HG03520 (cell line): ENCODE measurements at regions not wholly inside any gene's neighbourhood (a gene's known extent, or its start where the extent isn't known, plus 50 kb on each side); places are given as distances from the start of the nearest gene placed in this dataset.

Experiments used
- ATAC-seq: cut with Tn5 transposase; IDR thresholded peaks from one replicate; pipeline ENCODE4 v1.9.1; 2021; ENCODE audit warnings: mild to moderate bottlenecking, moderate library complexity; ENCODE audit not compliant: unreplicated experiment

DNA sequence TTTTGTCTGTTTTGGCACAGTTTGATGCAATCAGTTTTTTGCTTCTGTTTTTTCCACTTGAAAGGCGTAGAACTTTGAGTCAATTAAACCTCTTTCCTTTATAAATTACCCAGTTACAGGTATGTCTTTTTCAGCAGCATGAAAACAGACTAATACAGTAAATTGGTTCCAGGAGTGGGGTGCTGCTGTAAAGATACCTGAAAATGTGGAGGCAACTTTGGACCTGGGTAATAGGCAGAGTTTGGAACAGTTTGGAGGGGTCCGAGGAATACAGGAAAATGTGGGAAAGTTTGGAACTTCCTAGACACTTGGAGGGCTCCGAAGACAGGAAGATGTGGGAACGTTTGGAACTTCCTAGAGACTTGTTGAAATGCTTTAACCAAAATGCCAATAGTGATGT, 2022.2 kb downstream of the MAT2B start:
- no peak for ATAC-seq

DNA sequence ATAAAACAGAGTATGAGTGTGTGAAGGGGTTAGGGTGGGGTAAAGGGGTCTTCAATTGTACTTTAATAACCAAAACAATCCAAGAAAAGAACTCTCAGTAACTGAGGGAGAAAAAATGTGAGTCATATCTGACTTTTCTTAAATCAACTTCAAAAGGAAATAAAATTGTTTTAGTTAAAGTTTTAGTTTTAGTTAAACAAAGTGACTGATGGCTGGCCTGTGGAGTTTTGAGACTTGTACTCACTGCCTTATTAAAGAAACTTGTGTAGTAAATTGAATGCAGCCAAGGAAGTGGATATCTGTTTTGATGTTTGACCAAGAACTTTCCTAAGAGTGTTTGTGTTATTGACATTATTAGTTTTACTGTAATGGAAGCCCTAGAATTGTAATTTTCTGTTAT, 2032.6 kb downstream of the MAT2B start:
- ATAC-seq = no peak

DNA sequence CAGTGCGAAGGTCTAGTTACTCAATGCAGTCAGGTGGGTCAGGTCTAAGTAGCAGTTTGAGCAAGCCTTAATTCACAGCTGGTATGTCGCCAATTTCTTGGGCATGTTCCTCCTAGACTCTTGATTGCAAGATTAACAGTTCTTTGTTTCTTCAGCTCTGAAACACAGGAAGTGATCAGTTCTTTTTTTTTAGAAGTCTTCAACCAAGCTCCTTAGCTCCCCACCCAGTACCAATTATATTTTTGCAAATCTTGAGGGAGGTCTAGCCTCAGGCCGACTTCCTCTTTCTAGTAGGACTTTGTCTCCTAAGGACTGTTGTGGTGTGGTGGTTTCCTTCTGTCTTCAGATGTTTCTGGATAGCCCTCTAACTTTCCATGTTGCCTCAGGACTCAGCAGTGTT, 2054.2 kb downstream of the MAT2B start:
- no peak for ATAC-seq

DNA sequence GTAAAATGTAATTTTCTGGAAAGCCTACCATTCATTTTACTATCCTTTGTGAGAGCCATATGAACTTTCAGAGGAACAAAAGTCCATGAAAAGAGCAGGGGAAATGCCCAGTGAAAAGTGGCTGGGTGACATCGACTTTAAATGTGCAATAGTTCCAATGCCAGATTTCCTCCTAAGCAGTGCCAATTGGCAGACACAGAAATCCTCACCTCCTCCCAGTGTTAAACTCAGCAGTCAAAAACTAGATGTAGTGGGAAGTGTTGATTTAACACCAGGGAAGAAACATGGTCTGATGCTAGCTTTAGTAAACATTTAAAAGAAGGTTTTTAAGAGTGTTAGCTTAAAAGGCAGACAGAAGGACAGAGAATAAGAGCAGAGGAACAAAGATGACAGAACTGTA, 2055.2 kb downstream of the MAT2B start:
- ATAC-seq = no peak

DNA sequence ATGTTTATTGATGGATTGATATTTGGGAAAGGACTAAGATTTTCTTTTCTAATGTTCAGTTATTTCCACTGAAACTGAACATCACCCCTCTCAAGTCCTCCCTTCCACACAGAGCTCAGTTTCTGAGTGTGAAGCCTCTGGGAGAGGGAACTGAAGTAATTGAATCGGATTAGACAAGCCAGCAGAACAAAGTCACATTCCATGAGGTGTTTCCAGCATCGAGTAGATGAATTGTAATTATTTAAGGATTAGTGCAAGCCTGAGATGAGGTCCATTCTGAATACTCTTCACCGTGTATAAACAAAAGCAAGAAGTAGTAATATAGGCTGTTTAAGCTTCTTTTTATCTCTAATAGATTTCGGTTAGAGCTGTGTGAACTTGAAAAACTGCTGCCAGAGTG, 2060.5 kb downstream of the MAT2B start:
- no peak for ATAC-seq

DNA sequence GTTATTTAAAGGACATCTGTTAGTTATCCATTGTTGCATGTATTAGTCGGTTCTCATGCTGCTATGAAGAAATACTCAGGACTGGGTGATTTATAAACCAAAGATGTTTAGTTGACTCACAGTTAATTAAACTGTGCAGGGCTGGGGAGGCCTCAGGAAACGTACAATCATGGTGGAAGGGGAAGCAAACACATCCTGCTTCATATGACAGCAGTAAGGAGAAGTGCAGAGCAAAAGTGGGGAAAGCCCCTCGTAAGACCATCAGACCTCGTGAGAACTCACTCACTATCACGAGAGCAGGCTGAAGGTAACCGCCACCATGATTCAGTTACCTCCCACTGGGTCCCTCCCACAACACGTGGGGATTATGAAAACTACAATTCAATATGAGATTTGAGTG, 2064.1 kb downstream of the MAT2B start:
- ATAC-seq = no peak

DNA sequence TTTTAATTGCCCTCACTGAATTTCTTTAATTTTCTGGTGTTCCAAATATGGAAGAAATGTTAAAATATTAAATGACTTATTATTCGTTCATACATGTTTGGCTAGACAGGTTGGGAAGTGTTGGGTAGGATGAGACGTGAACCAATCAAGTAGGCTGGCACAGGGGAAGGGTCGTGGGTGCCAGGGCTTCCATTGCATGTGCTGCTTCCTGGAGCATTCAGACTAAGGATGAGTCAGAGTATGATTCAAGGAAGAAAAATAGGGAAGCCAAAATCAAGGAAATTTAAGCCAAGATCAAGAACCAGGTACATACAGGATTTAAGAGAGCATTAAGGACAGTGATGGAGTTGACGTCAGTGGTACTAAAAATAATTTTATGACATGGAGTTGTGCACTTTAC, 2068.0 kb downstream of the MAT2B start:
- ATAC-seq = no peak

DNA sequence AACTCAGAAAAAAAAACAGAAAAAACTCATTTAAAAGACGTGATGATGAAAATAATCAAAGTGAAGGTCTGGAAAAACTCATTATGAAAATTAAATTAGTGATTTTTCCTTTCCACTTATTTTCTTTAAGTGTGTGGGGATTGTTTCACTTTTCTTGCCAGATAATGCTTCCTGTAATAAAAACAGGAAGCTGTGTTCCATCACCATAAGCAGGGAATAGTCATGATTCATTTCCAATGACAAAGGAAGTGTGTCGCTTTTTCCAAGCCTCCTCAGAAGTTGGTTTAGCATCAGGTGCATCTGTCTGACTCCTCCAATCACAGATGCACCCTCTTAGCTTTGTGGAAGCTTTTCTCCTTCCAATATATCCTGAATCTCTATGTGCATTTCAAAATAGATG, 2068.7 kb downstream of the MAT2B start:
- no peak for ATAC-seq

DNA sequence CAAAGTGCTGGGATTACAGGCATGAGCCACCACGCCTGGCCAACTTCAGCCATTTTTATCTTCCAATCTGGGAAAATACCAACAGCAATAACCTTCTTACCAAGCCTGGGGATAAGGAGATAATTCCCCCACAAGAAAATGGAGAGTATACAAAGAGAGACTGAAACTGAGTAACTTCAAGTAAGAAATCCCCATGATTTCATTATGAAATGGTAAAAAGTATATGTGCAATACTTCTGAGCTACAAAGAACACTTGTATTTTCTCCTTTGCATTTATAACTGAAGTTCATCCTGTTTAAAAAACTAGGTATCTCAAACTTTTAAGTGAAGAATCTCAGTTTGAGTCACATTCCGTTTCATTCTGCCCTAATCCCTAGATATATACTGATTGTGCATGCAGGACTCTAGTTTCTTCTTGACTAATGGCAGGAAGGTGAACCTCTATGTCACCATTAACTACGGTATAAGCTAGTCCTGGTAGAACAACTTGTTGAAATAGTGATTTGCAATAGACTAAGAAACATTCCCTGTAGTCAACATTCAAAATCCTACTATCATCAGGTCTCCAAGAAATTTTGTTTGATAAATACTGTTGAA, 2071.4 kb downstream of the MAT2B start:
- ATAC-seq = no peak

DNA sequence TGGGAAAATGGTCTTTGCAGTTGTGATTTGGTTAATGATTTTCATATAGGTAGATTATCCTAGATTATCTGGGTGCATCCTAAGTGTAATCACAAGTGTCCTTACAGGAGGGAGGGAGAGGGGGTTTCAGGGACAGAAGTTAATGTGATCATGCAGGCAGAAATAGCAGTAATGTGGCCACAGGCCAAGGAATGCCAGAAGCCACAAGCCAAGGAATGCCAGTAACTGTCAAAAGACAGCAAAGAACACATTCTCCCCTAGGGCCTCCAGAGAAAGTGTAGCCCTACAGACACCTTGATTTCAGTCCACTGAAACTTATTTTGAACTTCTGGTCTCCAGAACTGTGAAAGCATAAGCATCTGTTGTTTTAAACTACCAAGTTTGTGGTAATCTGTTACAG, 2074.5 kb downstream of the MAT2B start:
- ATAC-seq = no peak

DNA sequence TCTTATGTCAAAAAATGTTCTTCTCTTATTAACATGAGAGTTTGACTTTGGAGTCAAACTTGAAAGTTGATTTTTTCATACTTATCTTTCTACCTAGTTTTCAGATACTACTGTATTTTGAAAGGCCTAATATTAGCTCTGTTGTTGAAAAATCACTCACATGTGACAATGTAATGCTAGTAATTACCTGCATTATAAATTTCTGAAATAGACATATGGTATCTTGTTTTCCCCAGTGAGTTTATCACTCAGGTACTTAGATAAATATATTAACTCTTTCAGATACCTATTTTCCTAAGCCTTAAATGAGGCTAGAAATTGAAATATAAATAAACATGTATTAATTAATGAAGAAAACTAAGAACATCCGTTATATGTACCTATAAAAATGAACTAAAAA, 2089.3 kb downstream of the MAT2B start:
- no peak for ATAC-seq

DNA sequence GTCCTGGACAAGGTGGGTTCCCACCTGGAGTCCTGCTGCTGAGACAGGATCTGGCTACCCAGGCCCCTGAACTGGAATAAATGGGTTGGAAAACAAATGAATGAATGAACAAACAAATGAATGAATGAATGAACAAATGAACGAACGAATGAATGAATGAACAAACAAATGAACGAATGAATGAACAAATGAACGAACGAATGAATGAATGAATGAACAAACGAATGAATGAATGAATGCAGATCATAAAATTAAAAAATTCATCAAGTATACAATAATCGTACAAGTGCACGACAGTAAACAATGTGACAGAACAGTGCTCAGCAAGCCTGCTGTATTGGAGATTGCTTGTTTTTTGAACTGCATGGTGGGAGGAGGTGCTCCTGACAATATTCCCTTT, 2097.1 kb downstream of the MAT2B start:
- no peak for ATAC-seq

DNA sequence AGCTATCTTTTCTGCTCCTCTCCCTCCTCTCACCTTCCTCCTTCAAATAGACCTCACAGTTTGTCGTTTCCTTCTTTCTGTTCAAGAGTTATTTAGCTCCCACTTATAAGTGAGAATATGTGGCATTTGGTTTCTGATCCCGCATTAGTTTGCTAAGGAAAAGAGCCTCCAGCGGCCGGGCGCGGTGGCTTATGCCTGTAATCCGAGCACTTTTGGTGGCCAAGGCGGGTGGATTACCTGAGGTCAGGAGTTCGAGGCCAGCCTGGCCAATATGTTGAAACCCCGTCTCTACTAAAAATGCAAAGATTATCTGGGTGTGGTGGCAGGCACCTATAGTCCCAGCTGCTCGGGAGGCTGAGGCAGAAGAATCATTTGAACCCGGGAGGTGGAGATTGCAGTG, 2101.6 kb downstream of the MAT2B start:
- ATAC-seq = no peak

DNA sequence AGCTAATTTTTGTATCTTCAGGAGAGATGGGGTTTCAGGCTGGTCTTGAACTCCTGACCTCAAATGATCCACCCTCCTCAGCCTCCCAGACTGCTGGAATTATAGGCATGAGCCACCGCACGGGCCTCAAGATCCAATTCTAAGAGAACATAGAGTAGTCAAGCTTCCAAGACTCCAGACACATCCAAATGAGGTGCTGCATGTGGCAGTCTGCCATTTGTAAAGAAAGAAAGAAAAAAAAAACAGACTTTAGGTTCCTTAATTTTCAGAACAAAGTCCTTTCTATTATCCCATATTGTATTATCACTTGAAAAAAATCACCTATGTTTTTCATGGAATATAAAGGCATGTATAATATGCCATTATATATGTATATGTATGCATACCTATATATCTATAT, 2104.5 kb downstream of the MAT2B start:
- no peak for ATAC-seq

DNA sequence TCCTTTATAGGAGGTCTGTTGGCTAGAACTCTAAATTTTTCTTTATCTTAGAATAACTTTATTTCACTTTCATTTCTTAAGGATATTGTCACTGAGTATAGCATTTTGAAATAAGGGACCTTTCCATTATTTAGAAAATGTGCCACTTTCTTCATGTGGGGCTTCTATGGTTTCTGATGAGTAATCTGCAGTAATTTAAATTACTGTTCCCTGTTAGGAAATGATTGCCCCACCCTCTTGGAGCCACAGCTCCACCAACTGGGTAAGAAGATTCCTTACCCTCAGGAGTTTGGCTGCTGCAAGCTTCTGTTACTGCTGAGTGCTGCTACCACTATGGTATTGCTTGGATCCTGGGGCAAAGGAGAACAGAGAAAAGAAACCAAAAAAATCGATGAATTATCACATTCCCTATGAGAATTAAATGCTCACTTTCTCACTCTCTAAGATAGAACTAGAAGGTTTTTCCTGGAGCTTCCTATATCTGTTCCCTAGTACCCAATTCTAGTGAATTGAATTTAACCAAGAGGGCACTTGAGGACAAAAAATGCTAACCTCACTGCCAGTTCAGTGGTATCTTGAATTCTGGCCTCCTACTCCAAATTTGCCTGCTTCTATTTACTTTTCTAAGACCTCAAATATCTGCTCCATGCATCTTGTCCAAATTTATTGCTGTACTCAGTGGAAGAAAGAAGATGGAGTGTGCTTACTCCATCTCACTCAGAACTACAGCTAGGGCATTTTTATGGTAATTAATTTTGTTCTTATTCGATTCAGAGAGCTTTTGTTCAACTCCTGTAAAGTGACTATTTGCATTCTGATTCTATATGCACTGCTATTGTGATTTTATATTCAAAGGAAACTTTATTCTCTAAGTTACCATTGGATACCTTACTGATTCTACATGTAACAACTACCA, 2111.3 kb downstream of the MAT2B start:
- ATAC-seq = no peak

DNA sequence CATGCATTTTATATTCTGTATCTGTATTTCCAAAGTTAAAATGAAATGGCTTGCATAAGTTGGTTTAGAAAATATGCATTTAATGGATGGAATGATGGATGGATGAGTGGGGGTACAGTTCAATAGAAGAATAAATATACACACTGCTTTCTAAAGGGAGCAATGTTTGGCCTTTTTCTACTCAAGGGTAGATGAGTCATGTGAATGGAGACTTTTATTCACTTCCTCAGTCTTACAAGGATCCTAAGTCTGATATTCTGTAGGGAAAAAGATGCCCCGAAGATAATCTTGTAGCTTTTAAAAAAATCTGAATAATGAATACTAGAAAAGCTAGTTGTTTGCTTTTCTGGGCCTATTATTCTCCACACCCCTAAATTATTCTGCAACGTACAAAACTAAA, 2112.1 kb downstream of the MAT2B start:
- no peak for ATAC-seq

DNA sequence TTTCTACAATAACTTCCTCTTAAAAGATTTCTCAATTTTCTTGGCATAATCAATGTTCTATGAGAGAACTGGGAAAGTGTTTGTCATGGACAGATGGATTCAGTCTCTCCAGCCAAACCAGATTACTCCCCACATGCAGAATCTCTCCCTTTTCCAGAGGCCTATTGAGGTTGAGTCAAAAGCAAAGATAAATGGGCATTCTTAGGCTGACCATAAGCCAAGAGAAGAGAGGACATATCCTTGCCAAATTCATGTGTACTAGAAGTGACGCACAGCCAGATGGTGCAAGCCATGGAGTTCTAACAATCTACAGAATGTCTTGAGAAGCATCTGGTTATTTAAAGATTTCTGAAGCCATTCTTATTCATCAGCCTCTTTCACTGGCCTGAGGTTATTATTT, 2115.0 kb downstream of the MAT2B start:
- ATAC-seq = no peak

DNA sequence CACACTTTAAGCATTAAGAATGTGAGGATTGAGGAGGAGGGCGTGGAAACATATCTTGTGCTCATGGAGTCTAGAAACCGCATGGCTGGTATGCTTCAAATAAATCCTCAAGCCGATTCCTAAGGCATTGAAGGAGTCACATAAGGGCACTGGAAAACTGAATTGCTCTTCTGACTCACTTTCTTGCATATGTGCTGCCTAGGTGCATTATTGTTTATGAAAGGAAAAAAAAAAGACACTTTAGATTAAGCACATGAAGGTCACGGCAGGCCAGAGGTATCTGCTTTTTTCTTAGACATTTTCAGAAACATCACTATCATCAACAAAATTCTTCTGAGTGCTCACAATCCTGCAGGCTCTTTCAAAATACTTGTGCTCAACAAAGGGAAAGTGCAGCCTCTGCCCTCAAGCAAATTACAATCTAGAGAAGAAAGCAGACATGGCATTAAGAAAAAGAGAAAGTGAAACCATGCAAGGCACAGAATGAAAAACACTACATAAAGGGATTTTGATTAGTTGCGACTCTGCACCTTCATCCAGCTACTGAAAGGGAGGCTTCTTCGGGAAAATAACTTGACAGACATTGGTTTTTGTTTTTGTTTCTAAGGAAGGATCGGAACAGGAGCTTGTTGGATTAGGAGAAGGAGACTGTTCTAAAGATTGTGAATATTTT, 2117.6 kb downstream of the MAT2B start:
- no peak for ATAC-seq

DNA sequence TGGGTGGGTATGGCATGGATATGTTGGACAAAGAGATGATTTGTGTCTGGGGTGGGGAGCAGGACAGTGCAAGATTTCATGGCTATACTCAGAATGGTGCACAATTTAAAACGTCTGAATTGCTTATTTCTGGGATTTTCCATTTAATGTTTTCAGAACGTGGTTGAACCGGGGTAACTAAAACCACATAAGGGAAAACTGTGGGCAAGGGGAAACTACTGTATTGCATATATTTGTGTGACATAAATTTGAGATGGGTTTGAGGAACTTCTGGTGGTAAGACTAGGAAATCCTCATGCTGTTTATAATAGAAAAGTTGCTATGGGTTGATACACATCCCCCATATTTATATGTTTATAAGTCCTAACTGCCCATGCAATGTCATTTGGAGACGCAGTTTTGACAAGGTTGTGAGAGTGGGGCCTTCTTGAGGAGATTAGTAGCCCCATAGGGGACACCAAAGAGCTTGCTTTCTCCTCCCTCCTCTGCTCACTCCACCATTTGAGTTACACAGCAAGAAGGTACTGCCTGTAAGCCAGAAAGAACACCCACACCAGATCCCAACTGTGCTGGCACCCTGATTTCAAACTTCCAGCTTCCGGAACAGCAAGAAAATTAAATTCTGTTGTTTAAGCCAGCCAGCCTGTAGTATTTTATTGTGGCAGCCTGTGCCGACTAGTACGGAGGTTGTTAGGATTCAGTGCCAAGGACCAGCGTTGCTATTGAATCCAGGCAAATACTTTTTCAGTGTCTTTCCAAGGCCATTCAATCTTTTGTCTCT, 2118.9 kb downstream of the MAT2B start:
- no peak for ATAC-seq

DNA sequence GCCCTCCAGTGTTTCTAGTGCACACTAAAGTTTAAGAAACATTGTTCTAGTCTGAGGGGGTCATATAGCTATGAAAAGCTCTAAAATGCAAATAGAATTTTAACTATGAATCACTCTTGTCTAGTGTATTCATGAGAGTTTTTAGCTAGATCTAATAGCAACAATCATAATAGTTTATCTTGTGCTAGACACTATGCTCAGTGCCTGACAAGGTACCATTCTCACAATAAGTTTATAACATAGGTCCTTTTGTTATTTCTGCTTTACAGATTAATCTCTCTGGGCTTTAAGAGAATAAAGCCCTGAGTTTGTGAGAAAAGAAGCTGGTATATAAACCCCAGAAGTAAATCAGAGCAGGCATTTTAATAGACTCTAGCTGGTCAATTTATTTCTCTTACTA, 2120.7 kb downstream of the MAT2B start:
- no peak for ATAC-seq

DNA sequence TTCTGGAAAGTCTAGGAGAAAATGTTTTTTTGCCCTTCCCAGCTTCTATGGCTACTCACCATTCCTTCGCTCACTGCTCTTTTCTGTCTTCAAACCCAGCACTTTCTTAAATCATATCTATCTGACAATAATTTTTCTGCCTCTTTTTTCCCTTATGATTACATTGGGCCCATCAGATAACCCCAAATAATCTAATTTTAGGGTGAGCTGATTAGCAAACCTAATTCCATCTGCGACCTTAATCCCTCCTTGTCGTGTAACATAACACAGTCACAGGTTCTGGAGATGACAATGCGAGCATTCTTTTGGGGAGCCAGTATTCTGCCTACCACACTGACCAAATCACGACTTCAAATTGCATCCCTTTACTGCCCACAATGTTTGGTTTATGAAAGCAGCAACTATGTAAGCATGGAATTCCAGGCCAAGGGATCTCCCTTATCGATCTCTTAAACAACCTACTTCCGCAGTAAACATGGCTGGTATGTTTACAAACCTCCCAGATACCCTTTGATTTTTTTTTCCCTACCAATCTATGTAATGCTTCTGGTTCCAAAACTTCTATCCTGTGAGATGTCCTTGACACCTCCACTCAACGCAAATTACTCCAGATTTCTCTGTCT, 2122.2 kb downstream of the MAT2B start:
- ATAC-seq = no peak
